GM23338 (cell line): ENCODE measurements at regions not wholly inside any gene's neighbourhood (a gene's known extent, or its start where the extent isn't known, plus 50 kb on each side); places are given as distances from the start of the nearest gene placed in this dataset.

ENCODE experiments used
- ATAC-seq: fragments of 200-7000 bp; cut with Tn5 transposase; 3 replicates; pipeline ENCODE4 v1.9.1; 2020
- DNase-seq: peaks from one replicate; pipeline ENCODE4 v3.0.0-alpha.2; 2015; ENCODE audit warnings: low spot score
- H2AFZ ChIP-seq: fragments of 200-600 bp; sonication (generic); 2 replicates; pipeline ENCODE4 v1.8.0; 2016; ENCODE audit warnings: antibody characterized with exemption, mild to moderate bottlenecking, moderate library complexity
- H3F3A ChIP-seq: fragments of 200-600 bp; sonication (generic); replicated peaks from 2 replicates; pipeline ENCODE4 v1.8.0; 2017; ENCODE audit warnings: antibody characterized with exemption, mixed run types, low read depth
- H3K27ac ChIP-seq: fragments of 200-600 bp; sonication (generic); 2 replicates; pipeline ENCODE4 v1.6.1; 2016; ENCODE audit warnings: low read depth
- H3K27me3 ChIP-seq: fragments of 200-600 bp; sonication (generic); 2 replicates; pipeline ENCODE4 v1.8.0; 2016; ENCODE audit warnings: mild to moderate bottlenecking, mixed run types, moderate library complexity; ENCODE audit not compliant: insufficient read depth
- H3K36me3 ChIP-seq: fragments of 200-600 bp; sonication (generic); 2 replicates; pipeline ENCODE4 v1.8.0; 2016; ENCODE audit warnings: mild to moderate bottlenecking; ENCODE audit not compliant: insufficient read depth
- H3K4me1 ChIP-seq: fragments of 200-600 bp; sonication (generic); 2 replicates; pipeline ENCODE4 v1.8.0; 2016; ENCODE audit warnings: mild to moderate bottlenecking, moderate library complexity; ENCODE audit not compliant: insufficient read depth
- H3K4me2 ChIP-seq: fragments of 200-600 bp; sonication (generic); 2 replicates; pipeline ENCODE4 v1.7.1; 2017; ENCODE audit warnings: mixed run types
- H3K4me3 ChIP-seq: fragments of 200-600 bp; sonication (generic); 2 replicates; pipeline ENCODE4 v1.6.1; 2016; ENCODE audit warnings: mixed run types
- H3K79me2 ChIP-seq: fragments of 200-600 bp; sonication (generic); replicated peaks from 2 replicates; pipeline ENCODE4 v1.8.0; 2017; ENCODE audit warnings: mild to moderate bottlenecking; ENCODE audit not compliant: insufficient read depth
- H3K9me2 ChIP-seq: fragments of 200-600 bp; sonication (generic); 2 replicates; pipeline ENCODE4 v1.8.0; 2017; ENCODE audit not compliant: insufficient read depth
- H4K20me1 ChIP-seq: fragments of 200-600 bp; sonication (generic); replicated peaks from 2 replicates; pipeline ENCODE4 v1.8.0; 2017; ENCODE audit warnings: mild to moderate bottlenecking; ENCODE audit not compliant: insufficient read depth
- H3K27ac Mint-ChIP-seq: 2 replicates; pipeline ENCODE4 v1.8.0; 2020; ENCODE audit warnings: inconsistent platforms, mild to moderate bottlenecking, moderate library complexity, mixed read lengths
- H3K27me3 Mint-ChIP-seq: 3 replicates; pipeline ENCODE4 v1.8.0; 2022; ENCODE audit warnings: low read depth, mild to moderate bottlenecking, moderate library complexity, mixed read lengths, inconsistent platforms; ENCODE audit not compliant: insufficient read depth, poor library complexity
- H3K36me3 Mint-ChIP-seq: 3 replicates; pipeline ENCODE4 v1.8.0; 2021; ENCODE audit warnings: low read depth, mild to moderate bottlenecking, inconsistent platforms, moderate library complexity, mixed read lengths
- H3K4me1 Mint-ChIP-seq: 3 replicates; pipeline ENCODE4 v1.8.0; 2020; ENCODE audit warnings: mild to moderate bottlenecking, inconsistent platforms, mixed read lengths
- H3K4me3 Mint-ChIP-seq: 3 replicates; pipeline ENCODE4 v1.8.0; 2021; ENCODE audit warnings: moderate library complexity, mild to moderate bottlenecking, inconsistent platforms, mixed read lengths
- H3K9me3 Mint-ChIP-seq: 3 replicates; pipeline ENCODE4 v1.8.0; 2020; ENCODE audit warnings: moderate library complexity, mild to moderate bottlenecking, inconsistent platforms, mixed read lengths
- CTCF ChIP-seq, 2 experiments: fragments of 200-600 bp in 1 of 2; sonication (generic) in 1 of 2; conservative IDR thresholded peaks; 2 replicates each; pipeline versions ENCODE4 v1.5.1 to v1.6.1; 2016 to 2017; ENCODE audit warnings: antibody characterized with exemption in 2 of 2, low read depth in 2 of 2, mild to moderate bottlenecking in 2 of 2, moderate library complexity in 1 of 2
- NANOG ChIP-seq: IDR thresholded peaks from 2 replicates; pipeline ENCODE4 v1.6.1; 2016; ENCODE audit warnings: antibody characterized with exemption, borderline replicate concordance
- ZNF462 ChIP-seq: fragments of 250-450 bp; sonication (Bioruptor Pico); IDR thresholded peaks from 2 replicates; pipeline ENCODE4 v1.5.0; 2020; ENCODE audit warnings: mild to moderate bottlenecking, moderate library complexity

GRCh38 chr18:35770376-35771014, 189.0 kb downstream of the GALNT1 start:
- Histone ChIP-seq H3K4me2 (no peak overlapping the region), H3K4me3 (no peak overlapping the region)
- ATAC-seq: no peak

More at GRCh38 chr18:35770376-35771014, 189.0 kb downstream of the GALNT1 start:
- Mint-ChIP-seq H3K4me1 (peaks cover 8% of the 10 kb centered on the region; the same call in 2 of the 3 replicates), H3K27ac (no peak overlapping the region), H3K27me3 (peaks cover 13% of the 10 kb centered on the region), H3K36me3 (peaks cover 2% of the 10 kb centered on the region; the same call in 2 of the 3 replicates), H3K9me3 (peaks cover 3% of the 10 kb centered on the region), H3K4me3 (no peak overlapping the region)
- no peaks in the 10 kb centered on the region for H3K36me3 ChIP-seq
- no peak for DNase-seq
- no peak overlapping the region for H3K27ac ChIP-seq
- no peaks in the 10 kb centered on the region for H3K27me3 ChIP-seq
- no peaks in the 10 kb centered on the region for H4K20me1 ChIP-seq
- TF ChIP-seq NANOG (no peak), ZNF462 (CRISPR knock-in tag) (no peak), CTCF (conservative IDR thresholded peaks at IDR 0.05; ENCODE audit: low read depth in 2 of 2) (no peak)
- H3K9me2 ChIP-seq: no peaks in the 10 kb centered on the region; the same call in 1 of the 2 replicates
- no peaks in the 10 kb centered on the region for H3K4me1 ChIP-seq
- H3F3A ChIP-seq: no peaks in the 10 kb centered on the region
- H2AFZ ChIP-seq: no peak overlapping the region
- H3K79me2 ChIP-seq: no peaks in the 10 kb centered on the region
